Hematopoietic multipotent progenitor cell treated with erythropoietin and hydrocortisone succinate and interleukin-3 and kit ligand, for 17 days (in vitro differentiated cells): ENCODE measurements at regions not wholly inside any gene's neighbourhood (a gene's known extent, or its start where the extent isn't known, plus 50 kb on each side); places are given as distances from the start of the nearest gene placed in this dataset.
A peak's percentile ranks its signal among the peaks of the same experiment; 100 is the strongest.
"Not testable (repeated sequence)": the region's sequence is repeated elsewhere in the genome, so short reads cannot be mapped to it uniquely, and the experiment has no call there.

Experiments used
- DNase-seq: peaks from one replicate; pipeline ENCODE4 v3.0.0-alpha.2; 2015; ENCODE audit warnings: low spot score

DNA sequence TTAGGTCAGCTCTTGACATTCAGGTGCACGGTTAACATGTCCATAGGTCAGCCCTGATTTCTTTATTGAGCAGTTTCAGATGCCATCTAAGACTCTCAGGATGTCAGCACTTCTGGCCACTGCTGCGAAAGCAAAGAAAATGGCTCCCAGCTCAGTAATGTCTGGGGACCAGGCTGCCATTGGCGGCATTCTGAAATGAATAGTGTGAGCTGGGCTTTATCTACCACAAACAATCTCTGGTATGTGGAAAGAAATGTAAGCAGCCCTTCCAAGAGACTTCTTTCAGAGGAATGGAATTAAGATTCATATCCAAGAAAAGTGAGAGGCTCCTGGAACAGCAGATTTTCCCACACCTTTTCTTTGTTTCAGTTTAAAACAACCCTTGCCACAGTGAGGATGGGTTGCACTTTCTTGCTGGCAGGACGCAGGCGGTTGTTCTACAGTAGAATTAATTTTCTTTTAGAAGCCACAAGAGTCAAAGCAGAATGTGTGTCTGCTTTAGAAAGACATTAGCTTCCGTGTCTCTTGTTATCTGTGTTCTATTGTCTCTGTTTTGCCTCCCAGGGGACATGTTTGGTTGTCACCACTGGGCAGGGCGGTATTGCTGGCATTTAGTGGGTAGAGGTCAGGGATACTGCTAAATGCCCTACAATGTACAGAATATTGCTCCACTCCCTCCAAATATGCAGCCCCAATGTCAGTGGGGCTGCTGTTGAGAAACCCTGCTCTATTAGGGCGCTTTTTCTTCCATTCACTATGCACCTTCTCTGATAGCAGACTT lies 149.9 kb upstream of the ANKH start:
- DNase-seq: no peak

DNA sequence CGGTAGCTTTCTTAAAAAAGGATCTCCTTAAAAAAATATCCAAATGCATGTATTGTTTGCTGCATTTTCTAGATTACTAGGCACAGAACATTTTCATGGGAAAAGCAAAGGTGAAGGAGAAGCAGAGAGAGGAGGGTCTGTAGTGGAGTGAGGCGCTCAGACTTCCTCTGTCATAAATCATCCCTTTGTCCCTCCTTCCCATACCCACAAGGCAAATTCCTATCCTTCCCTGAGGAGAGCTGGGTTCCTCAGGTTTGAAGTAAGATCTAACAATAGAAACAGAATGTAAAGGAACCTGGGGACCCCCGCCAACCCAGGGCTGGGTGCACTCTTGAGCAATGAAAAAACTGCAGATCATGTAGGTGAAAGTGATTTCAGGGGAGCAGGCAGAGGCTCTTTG lies 149.2 kb upstream of the ANKH start:
- DNase-seq: no peak

DNA sequence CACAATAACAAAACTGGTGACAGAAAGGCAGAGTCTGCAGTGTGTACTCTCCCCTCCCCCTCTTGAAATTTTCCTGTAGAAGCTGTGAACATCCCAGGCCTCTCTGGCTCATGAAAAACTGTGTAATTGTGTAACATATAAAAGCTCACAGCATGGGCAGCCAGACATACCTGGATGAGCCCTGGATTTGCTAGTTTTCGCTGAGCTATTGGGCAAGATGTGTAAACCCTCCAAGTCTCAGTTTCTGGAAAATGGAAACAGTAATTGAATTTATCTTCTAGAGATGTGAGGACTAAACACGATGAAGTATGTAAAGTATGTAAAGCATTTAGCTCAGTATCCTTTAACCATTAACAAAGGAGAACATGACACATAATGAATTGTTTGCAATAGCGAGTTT lies 143.2 kb upstream of the ANKH start:
- DNase-seq: no peak

DNA sequence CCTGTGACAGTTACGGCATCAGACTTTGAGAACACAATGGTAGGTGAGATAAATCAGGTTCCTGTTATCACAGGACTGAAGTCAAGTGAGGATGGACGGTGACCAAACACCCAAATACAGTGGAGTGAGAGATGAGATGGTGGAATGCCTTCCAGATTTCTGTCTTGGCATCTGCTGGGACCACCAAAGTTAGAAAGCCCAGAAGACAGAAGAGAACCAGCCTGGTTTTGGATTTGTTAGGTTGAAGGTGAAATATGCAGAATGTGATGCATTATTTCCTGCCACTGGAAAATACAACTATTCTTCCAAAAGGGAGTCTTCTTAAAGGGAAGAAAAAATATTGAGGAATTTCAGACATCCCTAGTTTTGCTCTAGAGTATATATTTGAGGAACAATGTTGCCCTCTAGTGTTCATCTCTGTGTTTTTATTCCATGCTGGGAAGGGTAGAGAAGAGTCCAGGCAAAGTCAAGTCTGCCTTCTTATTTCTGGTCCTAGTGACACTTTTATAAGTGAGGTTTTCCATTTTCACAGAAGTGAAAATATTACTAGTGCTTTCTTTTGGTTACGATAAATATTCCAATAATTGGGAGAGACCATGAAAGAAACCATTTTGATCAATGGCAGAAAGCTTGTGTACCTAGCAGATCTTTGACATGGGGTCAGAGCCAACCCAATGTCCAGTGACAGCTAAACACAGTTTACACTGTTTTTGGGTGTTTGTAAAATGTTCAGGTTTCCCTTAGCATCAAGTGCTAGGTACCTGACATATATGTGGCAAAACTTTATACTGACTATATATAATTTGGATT lies 142.3 kb upstream of the ANKH start:
- DNase-seq: peak; percentile 55

DNA sequence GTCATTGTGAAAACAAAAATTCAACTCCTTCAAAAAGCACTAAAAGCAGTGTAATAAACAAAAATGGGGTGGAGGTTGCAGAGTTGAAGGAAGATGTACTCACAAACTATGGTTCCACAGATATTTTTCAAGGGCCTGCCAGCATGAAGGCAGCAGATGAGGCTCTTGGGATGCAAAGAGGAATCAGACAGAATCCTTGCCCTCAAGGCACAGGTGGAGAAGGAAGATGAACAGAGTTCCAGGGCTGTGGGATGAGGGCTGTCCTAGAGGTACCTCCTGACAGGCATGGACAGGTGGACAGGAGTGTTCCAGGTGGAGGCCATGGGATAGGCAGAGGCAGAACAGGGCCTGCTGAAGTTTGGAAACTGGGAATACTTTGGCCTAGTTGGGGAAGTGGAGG lies 140.5 kb upstream of the ANKH start:
- DNase-seq: no peak

DNA sequence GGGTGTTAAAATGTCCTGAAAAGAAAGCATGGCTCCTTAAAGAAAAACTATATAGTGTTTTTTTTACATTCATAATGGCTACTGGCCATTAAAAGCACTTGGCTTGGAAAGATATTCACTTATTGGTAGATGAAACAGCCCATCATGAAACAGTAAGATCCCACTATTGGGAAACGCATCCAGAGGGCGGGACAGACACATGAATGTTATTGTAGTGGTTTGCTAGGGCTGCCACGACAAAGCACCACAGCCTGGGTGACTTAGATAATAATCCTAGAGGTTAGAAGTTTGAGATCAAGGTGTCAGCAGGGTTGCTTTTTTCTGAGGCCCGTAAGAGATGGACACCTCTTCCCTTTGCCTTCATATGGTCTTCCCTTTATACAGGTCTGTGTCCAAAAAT lies 139.4 kb upstream of the ANKH start:
- no peak for DNase-seq

DNA sequence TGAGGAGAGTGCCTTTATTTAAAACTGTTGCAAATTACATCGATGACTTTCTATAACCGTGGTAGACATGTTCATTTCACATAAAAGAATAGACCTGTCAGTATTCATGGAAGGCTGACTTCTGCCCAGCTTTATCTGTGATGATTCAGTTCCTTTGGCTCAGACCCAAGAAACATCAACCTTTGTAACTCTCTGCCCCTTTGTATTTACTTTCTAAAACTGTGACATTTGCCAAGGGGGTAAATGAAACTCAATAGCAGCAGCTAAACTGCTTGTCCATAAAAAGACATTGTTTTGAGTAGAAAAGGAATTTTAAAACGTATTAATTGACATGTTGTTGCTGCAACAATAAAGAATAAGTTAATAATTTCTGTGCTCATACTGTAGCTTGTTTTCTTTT lies 137.8 kb upstream of the ANKH start:
- no peak for DNase-seq

DNA sequence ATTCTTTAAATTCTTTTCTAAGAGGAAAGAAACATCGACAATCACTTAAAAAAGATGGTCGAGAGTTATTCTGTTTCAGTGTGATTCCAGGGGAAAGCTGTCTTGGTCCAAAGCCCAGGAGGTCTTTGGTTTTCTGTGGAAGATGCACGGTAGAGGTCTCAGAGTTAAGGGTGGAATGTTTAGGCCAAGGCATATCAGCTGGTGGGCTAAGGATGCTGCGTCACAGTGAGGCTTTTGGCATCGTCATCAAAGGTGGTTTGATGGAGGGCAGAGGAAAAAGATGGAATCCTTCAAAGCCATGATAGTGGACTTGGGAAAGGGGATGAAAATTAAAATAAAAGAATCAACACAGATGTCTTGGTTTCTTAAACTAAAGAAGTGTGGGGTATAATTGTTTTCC lies 137.3 kb upstream of the ANKH start:
- no peak for DNase-seq

DNA sequence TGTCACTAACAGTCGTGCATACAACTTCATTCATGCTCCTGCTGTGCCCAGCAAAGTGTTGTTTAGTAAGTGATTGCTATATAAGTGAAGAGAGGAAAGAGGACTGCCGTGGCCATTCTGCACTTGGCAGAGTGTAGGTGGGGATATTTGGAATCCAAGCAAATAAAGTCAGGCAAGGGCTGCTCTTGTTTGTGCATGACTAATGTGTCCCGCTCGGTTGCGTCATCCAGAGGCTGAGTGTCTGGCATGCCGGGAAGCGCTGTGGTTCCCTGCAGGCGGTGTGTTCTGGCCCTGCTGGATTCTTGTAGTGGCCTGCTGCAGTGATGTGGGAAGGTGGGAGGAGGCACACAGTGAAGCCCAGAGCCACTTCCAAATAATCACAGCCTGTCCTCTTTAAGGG lies 136.9 kb upstream of the ANKH start:
- DNase-seq: no peak

DNA sequence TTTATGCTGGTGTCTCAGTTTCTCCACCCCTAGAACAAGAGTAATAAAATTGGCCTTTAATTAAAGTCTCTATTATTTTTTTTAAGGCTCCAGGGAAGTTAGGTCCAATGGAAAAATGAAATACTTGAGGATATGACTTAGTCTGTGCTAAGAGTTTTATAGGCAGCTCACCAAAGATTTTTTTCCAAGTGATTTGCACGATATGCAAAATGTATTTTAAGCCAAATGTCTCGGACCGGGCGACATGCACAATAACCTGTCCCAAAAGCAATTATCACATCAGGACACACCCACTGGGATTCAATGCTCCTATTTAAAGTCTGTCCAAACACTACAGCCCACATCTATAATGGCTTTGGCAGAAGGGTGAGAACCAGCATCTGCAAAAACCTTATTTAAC lies 136.1 kb upstream of the ANKH start:
- DNase-seq: no peak

DNA sequence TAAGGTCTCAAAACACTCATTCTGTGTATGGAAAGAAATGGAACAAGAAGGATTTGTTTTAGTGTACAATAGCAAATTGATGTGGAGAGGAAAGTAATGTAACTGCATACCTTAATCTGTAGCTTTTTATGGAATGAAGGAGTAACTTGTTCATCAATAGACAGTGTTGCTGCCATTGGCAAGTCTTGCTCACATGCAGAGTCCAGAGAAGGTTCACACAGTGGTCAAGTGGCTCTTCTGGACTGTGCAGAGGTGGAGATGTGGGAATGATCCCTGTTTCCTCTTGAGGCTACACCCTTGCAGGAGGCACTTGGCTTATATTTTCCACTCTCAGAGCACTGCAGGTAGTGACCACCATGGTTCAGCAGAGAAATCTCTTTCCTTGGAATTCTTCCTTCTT lies 132.9 kb upstream of the ANKH start:
- DNase-seq: no peak

DNA sequence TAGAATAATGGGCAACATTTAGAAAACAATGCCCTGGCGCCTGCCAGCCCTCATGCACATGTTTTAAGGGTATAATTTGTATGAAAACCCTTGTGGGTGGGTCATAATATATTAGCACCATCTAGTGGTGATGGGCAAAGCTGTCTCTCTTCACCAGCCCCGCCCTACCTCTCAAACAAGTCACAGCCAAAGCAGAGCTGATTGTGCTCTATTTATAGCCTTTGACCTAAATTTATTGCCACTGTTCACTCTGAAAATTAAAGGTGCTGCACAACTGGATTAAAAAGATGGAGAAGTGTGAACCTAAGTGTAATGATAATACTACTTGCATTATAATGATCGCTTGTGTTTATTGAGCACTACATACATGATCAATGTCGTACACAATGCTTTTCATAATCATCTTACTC lies 131.9 kb upstream of the ANKH start:
- DNase-seq: peak; percentile 60

DNA sequence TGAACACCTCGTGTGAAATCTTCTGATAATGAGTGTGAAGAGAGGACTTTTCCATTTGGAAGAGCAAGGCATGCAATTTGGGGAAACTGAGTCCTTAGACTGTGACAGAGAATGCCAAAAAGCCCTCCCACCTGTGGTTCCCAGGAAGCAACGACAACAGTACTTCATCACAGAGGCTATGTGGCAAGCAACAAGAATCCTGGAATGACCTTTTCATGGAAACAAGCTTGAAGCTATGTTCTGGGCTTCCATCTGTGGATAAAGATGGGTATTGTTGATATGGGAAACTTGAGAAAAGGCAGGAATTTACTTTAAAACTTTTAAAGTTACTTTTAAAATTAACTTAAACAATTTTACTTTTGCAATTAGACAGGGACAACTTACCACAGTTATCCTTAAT lies 131.2 kb upstream of the ANKH start:
- no peak for DNase-seq

DNA sequence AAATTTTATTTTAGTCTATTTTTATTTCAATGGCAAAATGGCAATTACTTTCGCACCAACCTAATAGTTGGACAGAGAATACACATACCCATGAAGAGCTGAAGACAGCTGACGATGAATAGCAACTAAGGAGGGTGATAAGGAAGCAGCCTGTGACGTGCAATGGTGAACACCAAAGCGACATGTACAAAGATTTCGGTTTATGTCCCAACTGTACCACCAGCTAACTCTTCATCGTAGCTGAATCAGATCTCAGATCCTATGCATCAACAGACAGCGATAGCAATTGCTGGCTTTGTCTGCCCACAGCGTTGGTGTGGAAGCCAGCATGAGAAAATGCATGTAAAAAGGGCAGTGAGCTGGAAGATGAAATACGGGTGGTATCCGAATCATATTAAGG lies 130.6 kb upstream of the ANKH start:
- no peak for DNase-seq

DNA sequence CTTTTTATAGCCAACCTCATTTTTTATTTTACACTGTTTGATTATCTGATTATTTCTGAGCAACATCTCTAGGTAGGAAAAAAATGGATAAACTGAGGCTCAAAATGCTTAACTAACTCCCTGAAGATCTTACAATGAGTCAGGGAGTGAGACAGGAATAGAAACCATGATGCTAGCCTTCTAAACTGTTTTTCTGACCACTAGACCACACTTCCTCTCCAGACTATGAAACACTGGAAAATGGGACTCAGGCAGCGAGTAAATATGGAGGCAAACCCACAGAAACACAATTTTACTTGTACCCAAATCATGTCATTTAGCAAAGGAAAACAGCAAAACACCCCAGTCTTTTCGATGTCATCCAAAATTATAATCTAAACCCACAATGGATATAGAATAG lies 129.9 kb upstream of the ANKH start:
- DNase-seq: no peak

DNA sequence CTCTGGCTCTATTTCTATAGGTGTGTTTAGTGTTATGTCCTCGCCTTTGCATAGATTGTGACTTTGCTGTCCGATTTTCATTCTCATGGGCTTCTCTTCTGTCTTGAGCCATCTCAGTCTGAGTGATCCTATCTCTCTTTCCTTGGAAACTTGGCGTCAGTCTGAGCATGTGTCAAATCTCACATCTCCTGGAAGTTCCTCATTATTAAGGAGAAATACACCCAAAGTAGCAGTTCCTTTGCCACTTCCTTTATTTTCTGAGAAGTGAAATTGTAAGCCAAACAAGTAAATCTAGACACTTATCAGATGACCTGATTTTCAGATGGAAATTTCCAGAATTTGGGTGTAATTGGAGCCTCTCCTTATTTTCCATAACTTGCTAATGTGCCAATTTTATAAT lies 126.9 kb upstream of the ANKH start:
- DNase-seq: no peak

DNA sequence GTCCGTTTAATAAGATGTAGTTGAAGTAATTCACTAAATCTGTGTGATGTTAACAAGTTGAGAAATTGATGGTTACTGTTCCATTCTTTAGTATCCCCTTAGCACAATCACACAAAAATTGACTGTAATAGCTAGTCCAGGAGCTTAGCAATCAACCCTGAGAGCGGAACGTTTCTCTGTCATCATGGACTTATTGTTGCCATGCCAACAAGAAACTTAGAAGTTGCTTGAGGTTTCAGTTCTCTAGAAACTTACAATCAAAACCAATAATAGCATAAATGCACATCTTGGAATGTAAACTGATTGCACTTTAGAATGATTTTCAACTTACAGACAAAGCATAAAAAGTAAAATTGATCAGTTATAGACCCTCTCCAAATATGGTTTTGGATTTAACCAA lies 125.4 kb upstream of the ANKH start:
- DNase-seq: no peak

DNA sequence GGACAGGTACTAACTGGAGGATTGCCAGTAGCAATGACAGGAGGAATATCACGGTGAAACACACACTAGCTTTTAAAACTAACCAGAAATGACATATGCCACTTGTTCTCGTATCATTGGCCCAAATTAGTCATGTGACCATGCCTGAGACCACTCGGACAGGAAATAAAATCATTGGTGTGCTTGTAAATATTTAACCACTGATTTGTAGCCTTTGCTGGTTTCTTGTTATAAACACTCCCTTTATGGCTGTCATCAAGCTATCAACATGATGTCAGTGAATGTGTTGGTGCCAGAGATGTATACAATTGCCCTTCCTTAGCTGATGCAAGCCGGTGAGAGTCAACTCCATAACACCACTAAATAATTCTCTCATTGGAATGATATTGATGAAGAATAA lies 123.7 kb upstream of the ANKH start:
- DNase-seq: no peak

DNA sequence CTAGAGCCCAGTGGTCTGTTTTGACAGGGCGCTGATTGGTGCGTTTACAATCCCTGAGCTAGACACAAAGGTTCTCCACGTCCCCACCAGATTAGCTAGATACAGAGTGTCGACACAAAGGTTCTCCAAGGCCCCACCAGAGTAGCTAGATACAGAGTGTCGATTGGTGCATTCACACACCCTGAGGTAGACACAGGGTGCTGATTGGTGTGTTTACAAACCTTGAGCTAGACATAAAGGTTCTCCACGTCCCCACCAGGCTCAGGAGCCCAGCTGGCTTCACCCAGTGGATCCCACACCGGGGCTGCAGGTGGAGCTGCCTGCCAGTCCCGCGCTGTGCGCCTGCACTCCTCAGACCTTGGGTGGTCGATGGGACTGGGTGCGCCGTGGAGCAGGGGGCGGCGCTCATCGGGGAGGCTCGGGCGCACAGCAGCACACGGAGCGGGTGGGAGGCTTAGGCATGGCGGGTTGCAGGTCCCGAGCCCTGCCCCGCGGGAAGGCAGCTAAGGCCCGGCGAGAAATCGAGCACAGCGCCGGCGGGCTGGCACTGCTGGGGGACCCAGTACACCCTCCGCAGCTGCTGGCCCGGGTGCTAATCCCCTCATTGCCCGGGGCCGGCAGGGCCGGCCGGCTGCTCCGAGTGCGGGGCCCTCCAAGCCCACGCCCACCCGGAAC lies 122.0 kb upstream of the ANKH start:
- DNase-seq: not testable (repeated sequence)

DNA sequence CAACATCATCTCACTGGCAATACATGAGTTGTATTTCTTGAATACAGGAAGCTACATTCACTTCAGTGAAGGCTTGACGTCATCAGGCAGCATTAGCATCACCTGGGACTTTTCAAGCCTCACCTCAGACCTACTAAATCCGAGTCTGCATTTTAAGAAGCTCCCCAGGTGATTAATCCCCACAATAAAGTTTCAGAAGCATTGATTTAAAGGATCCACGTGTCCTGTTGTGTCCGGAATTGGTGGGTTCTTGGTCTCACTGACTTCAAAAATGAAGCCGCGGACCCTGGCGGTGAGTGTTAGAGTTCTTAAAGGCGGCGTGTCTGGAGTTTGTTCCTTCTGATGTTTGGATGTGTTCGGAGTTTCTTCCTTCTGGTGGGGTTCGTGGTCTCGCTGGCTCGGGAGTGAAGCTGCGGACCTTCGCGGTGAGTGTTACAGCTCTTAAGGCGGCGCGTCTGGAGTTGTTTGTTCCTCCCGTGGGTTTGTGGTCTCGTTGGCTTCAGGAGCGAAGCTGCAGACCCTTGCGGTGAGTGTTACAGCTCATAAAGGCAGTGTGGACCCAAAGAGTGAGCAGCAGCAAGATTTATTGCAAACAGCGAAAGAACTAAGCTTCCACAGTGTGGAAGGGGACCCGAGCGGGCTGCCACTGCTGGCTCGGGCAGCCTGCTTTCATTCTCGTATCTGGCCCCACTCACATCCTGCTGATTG lies 121.3 kb upstream of the ANKH start:
- DNase-seq: not testable (repeated sequence)

DNA sequence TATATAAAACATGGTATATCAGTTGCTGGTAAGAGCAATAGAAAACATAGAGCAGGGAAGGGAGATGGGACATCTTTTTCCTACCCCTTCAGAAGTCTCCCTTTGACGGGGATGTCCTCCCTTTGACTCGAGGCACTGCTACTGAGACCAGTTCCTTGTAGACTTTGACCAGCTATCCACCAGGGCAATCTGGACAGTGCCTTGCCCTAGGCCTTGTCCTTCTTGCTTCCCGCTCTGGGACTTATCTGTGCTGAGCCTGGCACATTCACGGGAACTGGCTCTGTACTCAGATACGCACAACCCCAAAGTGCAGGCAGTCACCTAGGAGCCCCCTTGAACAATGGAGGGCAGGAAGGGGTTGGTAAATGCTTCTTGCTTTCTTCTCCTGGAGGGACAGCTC lies 116.6 kb upstream of the ANKH start:
- no peak for DNase-seq

DNA sequence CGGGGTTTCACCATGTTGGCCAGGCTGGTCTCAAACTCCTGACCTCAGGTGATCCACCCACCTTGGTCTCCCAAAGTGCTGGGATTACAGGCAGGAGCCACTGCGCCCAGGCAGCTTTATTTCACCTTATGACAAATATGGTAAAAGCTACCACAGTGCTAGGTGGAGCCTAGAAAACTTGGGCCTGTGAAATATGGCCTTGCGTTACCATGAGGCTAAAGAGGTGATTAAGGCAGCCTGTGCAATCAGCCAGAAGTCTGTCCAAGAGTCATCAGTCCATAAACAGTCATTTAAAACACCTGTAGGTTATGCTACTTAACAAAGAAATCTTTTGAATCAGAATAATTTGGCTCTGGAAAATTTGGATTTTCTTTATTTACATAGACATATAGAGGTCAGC lies 114.8 kb upstream of the ANKH start:
- DNase-seq: no peak
